GM12878 (cell line): ENCODE measurements at regions not wholly inside any gene's neighbourhood (a gene's known extent, or its start where the extent isn't known, plus 50 kb on each side); places are given as distances from the start of the nearest gene placed in this dataset.

Source experiments
- CBX5 ChIP-seq: sonication (generic); IDR thresholded peaks from 2 replicates; pipeline ENCODE4 v1.6.1; 2016; ENCODE audit warnings: low read depth, moderate library complexity, mild to moderate bottlenecking, inconsistent platforms
- CREB1 ChIP-seq: IDR thresholded peaks from 2 replicates; pipeline ENCODE4 v1.6.1; 2012; ENCODE audit warnings: low read depth, mild to moderate bottlenecking, inconsistent platforms
- MTA3 ChIP-seq: IDR thresholded peaks from 2 replicates; pipeline ENCODE4 v1.6.1; 2012; ENCODE audit warnings: low read length, inconsistent platforms, borderline replicate concordance
- NFYA ChIP-seq: IDR thresholded peaks from 2 replicates; pipeline ENCODE4 v1.6.1; 2011; ENCODE audit warnings: low read depth, mild to moderate bottlenecking, low read length, improper control_type of control experiment, borderline replicate concordance
- PAX5 ChIP-seq: IDR thresholded peaks from 2 replicates; pipeline ENCODE4 v1.6.1; 2011; ENCODE audit warnings: low read depth, low read length, borderline replicate concordance
- PML ChIP-seq: IDR thresholded peaks from 2 replicates; pipeline ENCODE4 v1.6.1; 2012; ENCODE audit warnings: low read length, inconsistent platforms
- ZNF384 ChIP-seq: IDR thresholded peaks from 2 replicates; pipeline ENCODE4 v1.6.1; 2012; ENCODE audit warnings: low read depth, mild to moderate bottlenecking, low read length, improper control_type of control experiment, borderline replicate concordance
- TF ChIP-seq, protein P1 (sequence below): fragments of 450-650 bp; formaldehyde crosslinking; IDR thresholded peaks from 2 replicates; pipeline ENCODE4 v1.5.0; 2022; ENCODE audit warnings: mild to moderate bottlenecking, missing genetic modification characterization
- TF ChIP-seq, protein P2 (sequence below): fragments of 450-650 bp; IDR thresholded peaks from 2 replicates; pipeline ENCODE4 v1.6.1; 2017; ENCODE audit warnings: mild to moderate bottlenecking, low read depth, inconsistent platforms; ENCODE audit not compliant: poor library complexity, severe bottlenecking
- TF ChIP-seq, protein P3 (sequence below): IDR thresholded peaks from 2 replicates; pipeline ENCODE4 v1.6.1; 2012; ENCODE audit warnings: improper control_type of control experiment, low read depth, low read length; ENCODE audit not compliant: insufficient replicate concordance

DNA sequence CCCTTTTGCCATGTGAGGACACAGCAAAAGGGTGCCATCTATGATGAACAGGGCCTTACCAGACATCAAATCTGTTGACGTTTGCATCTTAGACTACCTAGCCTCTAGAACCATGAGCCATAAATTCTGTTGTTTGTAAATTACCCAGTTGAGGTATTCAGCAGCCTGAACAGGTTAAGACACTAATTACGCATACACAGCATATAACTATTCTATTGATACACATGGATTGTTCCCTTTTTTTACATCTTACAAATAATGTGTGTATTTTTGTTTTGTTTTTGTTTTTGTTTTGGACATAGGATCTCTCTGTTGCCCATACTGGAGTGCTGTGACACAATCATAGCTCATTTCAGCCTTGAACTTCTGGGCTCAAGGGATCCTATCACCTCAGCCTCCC, 255.5 kb downstream of the OPA1 start (continued):
- TF ChIP-seq PAX5 (no peak), ZNF384 (no peak), PML (no peak), MTA3 (no peak), CBX5 (no peak), NFYA (no peak), CREB1 (no peak)
- TF ChIP-seq, protein P1, sequence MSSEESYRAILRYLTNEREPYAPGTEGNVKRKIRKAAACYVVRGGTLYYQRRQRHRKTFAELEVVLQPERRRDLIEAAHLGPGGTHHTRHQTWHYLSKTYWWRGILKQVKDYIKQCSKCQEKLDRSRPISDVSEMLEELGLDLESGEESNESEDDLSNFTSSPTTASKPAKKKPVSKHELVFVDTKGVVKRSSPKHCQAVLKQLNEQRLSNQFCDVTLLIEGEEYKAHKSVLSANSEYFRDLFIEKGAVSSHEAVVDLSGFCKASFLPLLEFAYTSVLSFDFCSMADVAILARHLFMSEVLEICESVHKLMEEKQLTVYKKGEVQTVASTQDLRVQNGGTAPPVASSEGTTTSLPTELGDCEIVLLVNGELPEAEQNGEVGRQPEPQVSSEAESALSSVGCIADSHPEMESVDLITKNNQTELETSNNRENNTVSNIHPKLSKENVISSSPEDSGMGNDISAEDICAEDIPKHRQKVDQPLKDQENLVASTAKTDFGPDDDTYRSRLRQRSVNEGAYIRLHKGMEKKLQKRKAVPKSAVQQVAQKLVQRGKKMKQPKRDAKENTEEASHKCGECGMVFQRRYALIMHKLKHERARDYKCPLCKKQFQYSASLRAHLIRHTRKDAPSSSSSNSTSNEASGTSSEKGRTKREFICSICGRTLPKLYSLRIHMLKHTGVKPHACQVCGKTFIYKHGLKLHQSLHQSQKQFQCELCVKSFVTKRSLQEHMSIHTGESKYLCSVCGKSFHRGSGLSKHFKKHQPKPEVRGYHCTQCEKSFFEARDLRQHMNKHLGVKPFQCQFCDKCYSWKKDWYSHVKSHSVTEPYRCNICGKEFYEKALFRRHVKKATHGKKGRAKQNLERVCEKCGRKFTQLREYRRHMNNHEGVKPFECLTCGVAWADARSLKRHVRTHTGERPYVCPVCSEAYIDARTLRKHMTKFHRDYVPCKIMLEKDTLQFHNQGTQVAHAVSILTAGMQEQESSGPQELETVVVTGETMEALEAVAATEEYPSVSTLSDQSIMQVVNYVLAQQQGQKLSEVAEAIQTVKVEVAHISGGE (CRISPR knock-in tag) = no peak
- TF ChIP-seq, protein P2, sequence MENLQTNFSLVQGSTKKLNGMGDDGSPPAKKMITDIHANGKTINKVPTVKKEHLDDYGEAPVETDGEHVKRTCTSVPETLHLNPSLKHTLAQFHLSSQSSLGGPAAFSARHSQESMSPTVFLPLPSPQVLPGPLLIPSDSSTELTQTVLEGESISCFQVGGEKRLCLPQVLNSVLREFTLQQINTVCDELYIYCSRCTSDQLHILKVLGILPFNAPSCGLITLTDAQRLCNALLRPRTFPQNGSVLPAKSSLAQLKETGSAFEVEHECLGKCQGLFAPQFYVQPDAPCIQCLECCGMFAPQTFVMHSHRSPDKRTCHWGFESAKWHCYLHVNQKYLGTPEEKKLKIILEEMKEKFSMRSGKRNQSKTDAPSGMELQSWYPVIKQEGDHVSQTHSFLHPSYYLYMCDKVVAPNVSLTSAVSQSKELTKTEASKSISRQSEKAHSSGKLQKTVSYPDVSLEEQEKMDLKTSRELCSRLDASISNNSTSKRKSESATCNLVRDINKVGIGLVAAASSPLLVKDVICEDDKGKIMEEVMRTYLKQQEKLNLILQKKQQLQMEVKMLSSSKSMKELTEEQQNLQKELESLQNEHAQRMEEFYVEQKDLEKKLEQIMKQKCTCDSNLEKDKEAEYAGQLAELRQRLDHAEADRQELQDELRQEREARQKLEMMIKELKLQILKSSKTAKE = no peak
- TF ChIP-seq, protein P3, sequence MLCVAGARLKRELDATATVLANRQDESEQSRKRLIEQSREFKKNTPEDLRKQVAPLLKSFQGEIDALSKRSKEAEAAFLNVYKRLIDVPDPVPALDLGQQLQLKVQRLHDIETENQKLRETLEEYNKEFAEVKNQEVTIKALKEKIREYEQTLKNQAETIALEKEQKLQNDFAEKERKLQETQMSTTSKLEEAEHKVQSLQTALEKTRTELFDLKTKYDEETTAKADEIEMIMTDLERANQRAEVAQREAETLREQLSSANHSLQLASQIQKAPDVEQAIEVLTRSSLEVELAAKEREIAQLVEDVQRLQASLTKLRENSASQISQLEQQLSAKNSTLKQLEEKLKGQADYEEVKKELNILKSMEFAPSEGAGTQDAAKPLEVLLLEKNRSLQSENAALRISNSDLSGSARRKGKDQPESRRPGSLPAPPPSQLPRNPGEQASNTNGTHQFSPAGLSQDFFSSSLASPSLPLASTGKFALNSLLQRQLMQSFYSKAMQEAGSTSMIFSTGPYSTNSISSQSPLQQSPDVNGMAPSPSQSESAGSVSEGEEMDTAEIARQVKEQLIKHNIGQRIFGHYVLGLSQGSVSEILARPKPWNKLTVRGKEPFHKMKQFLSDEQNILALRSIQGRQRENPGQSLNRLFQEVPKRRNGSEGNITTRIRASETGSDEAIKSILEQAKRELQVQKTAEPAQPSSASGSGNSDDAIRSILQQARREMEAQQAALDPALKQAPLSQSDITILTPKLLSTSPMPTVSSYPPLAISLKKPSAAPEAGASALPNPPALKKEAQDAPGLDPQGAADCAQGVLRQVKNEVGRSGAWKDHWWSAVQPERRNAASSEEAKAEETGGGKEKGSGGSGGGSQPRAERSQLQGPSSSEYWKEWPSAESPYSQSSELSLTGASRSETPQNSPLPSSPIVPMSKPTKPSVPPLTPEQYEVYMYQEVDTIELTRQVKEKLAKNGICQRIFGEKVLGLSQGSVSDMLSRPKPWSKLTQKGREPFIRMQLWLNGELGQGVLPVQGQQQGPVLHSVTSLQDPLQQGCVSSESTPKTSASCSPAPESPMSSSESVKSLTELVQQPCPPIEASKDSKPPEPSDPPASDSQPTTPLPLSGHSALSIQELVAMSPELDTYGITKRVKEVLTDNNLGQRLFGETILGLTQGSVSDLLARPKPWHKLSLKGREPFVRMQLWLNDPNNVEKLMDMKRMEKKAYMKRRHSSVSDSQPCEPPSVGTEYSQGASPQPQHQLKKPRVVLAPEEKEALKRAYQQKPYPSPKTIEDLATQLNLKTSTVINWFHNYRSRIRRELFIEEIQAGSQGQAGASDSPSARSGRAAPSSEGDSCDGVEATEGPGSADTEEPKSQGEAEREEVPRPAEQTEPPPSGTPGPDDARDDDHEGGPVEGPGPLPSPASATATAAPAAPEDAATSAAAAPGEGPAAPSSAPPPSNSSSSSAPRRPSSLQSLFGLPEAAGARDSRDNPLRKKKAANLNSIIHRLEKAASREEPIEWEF = no peak
- TF ChIP-seq, all 136 proteins: peak for 0
